ENCODE measurements at regions not wholly inside any gene's neighbourhood (a gene's known extent, or its start where the extent isn't known, plus 50 kb on each side); places are given as distances from the start of the nearest gene placed in this dataset.

DNA sequence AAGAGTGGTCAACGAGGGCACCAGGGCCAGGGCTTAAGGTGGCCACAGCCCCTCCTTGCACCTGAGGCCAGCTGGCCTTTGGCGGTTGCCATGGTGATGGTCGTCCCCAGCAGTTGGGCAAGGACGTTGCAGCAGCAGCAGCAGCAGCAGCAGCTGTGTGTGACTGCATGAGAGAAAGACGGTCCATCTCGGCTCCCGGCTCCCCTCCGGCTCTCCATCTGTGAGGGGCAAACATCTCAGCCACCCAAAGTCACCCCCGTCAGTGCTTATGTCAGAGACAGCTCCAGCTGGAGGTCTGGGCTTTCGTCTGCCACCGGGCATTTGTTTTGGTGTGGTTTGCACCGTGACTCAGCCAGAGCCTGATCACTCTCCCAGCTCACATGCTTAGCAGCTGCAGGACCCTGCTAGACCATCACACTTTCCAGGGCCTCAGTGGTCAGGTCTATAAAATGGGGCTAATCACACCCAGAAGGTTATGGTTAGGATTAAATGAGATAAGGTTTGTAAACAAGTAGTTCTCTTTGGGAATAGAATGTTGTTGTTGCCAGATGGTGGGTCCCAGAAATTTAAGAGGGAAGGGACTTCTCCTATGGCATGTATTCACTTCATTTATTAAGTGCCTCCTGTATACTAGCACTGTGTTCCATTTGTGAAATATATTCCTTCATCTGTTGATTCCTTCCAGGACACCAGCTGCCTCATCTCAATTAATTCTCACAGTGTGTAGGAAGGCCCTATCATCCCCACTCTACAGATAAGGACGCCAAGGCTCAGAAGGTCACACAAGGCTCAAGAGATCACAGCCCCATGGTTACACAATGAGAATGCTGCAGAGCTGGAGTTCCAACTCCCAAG is 212.6 kb upstream of the LHX5 start:
- TF ChIP-seq POLR2AphosphoS5 (IDR thresholded peaks at IDR 0.05) (no peak), POLR2A (IDR thresholded peaks at IDR 0.05) (no peak)
- TF ChIP-seq, protein P1, sequence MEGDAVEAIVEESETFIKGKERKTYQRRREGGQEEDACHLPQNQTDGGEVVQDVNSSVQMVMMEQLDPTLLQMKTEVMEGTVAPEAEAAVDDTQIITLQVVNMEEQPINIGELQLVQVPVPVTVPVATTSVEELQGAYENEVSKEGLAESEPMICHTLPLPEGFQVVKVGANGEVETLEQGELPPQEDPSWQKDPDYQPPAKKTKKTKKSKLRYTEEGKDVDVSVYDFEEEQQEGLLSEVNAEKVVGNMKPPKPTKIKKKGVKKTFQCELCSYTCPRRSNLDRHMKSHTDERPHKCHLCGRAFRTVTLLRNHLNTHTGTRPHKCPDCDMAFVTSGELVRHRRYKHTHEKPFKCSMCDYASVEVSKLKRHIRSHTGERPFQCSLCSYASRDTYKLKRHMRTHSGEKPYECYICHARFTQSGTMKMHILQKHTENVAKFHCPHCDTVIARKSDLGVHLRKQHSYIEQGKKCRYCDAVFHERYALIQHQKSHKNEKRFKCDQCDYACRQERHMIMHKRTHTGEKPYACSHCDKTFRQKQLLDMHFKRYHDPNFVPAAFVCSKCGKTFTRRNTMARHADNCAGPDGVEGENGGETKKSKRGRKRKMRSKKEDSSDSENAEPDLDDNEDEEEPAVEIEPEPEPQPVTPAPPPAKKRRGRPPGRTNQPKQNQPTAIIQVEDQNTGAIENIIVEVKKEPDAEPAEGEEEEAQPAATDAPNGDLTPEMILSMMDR (IDR thresholded peaks at IDR 0.05), result no peak

Measured in sigmoid colon (tissue), 4 donors.